ENCODE measurements at regions not wholly inside any gene's neighbourhood (a gene's known extent, or its start where the extent isn't known, plus 50 kb on each side); places are given as distances from the start of the nearest gene placed in this dataset.

- TF ChIP-seq CTCF (IDR thresholded peaks at IDR 0.05) (no peak), POLR2A (IDR thresholded peaks at IDR 0.05) (no peak), EP300 (IDR thresholded peaks at IDR 0.05) (no peak)
These were observed 201.3 kb upstream of the HMCN1 start for GRCh38 chr1:185532856-185533255.

All from tibial nerve (tissue), 4 donors.